Adrenal gland (tissue), 9 donors: ENCODE measurements at regions not wholly inside any gene's neighbourhood (a gene's known extent, or its start where the extent isn't known, plus 50 kb on each side); places are given as distances from the start of the nearest gene placed in this dataset.
"Not testable (repeated sequence)": the region's sequence is repeated elsewhere in the genome, so short reads cannot be mapped to it uniquely, and the experiment has no call there.

Source experiments
- DNase-seq, 7 donors: peaks; one replicate each; pipeline ENCODE4 v3.0.0-alpha.2; 2019 to 2020
- H3K27ac ChIP-seq, 5 donors: fragments of 200-600 bp; sonication (generic) in 4 of 5; 1 replicate in 3 of 5; 2 replicates in 2 of 5; pipeline versions ENCODE4 v1.5.1 to v1.8.0; 2016 to 2020; ENCODE audit warnings: mild to moderate bottlenecking in 1 of 5
- H3K27me3 ChIP-seq: fragments of 200-600 bp; 2 replicates; pipeline ENCODE4 v1.8.0; 2021
- H3K36me3 ChIP-seq, 2 donors: fragments of 200-600 bp; replicated peaks in 1 of 2; 1 replicate in 1 of 2; 2 replicates in 1 of 2; pipeline versions ENCODE4 v1.5.1 to v1.8.0; 2018 to 2022
- H3K4me1 ChIP-seq, 2 donors: fragments of 200-600 bp; replicated peaks in 1 of 2; 1 replicate in 1 of 2; 2 replicates in 1 of 2; pipeline versions ENCODE4 v1.5.1 to v1.8.0; 2018 to 2021
- H3K4me3 ChIP-seq, 4 donors: fragments of 200-600 bp; sonication (generic) in 3 of 4; one replicate each; pipeline ENCODE4 v1.5.1; 2016 to 2018
- H3K9me3 ChIP-seq, 3 donors: fragments of 200-600 bp; sonication (generic) in 1 of 3; replicated peaks in 1 of 3; 1 replicate in 2 of 3; 2 replicates in 1 of 3; pipeline versions ENCODE4 v1.5.1 to v1.8.0; 2016 to 2021
- CTCF ChIP-seq, 6 experiments: fragments of 450-650 bp in 4 of 6; fragments of 200-600 bp in 2 of 6; sonication (generic) in 1 of 6; IDR thresholded peaks; 1 replicate in 5 of 6; 2 replicates in 1 of 6; pipeline versions ENCODE4 v1.5.1 to v1.8.0; 2016 to 2021; ENCODE audit warnings: antibody characterized with exemption in 6 of 6, mild to moderate bottlenecking in 2 of 6, moderate library complexity in 1 of 6
- POLR2A ChIP-seq, 2 donors: fragments of 450-650 bp; IDR thresholded peaks; one replicate each; pipeline ENCODE4 v1.6.1; 2017; ENCODE audit warnings: antibody characterized with exemption in 2 of 2, mild to moderate bottlenecking in 2 of 2, moderate library complexity in 1 of 2
- WGBS, 4 donors: extraction: QIAGEN DNeasy Blood & Tissue Kit in 2 of 4; methylation state at CpG; one replicate each; pipeline versions ENCODE4 v1.1.5 to v1.1.7; 2013 to 2017; 5-methylcytosine and 5-hydroxymethylcytosine counted together
- intact Hi-C, 2 donors: fragments of 100-400 bp; cut with DNase I; formaldehyde crosslinking; loops; one replicate each; pipeline versions ENCODE4 v1.14.1 to v1.15.0; 2022 to 2023
- donor health status: healthy with polysubstance abuse.
- donor health status: Bipolar disorder and iron deficiency.
- donor health status: DM: yes; HTN: yes; CAD: no.
- donor health status: DM: no; HTN: no; CAD: no.
- donor health status: DM: no; HTN: no; CAD: no.

GRCh38 chr15:19974998-19975397 is 566.6 kb downstream of the GOLGA6L6 start:
- H3K4me1 ChIP-seq, result no peaks in the 10 kb centered on the region
- intact Hi-C loops, result no loop called here
- no peak overlapping the region for H3K27ac ChIP-seq
- no peak overlapping the region for H3K4me3 ChIP-seq
- no peaks in the 10 kb centered on the region for H3K9me3 ChIP-seq
- no peaks in the 10 kb centered on the region for H3K27me3 ChIP-seq
- DNase-seq, result no peak
- WGBS, 4 donors, result 63 to 72% (median 69%) methylated on average over 2 of the region's 2 CpGs
- TF ChIP-seq CTCF (IDR thresholded peaks at IDR 0.05) (no peak), POLR2A (IDR thresholded peaks at IDR 0.05) (no peak)
- H3K36me3 ChIP-seq, result no peaks in the 10 kb centered on the region

DNA sequence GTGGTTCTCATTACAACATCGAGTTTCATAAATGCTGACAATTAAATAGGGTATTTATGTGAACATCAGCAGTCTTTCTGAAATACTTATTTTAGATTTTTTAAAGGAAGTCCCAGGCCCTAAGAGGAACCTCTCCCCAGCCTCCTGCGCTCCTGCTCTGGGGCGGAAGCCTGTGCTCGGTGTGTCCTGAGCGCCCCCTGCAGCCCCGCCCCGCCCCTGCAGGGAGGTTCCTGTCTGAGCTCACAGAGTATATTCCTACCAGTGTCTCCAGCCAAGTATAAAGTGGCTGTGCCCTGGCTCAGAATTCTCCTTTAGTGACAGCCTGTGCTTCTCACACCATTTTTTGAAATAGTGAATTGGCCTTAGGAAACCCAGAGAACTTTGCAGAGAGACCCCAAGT is 567.9 kb downstream of the GOLGA6L6 start:
- intact Hi-C loops, result no loop called here
- H3K27me3 ChIP-seq, result no peaks in the 10 kb centered on the region
- TF ChIP-seq CTCF (IDR thresholded peaks at IDR 0.05) (no peak), POLR2A (IDR thresholded peaks at IDR 0.05) (no peak)
- H3K4me3 ChIP-seq, result no peak overlapping the region
- H3K27ac ChIP-seq, result no peak overlapping the region
- no peaks in the 10 kb centered on the region for H3K36me3 ChIP-seq
- no peaks in the 10 kb centered on the region for H3K4me1 ChIP-seq
- DNase-seq, result no peak
- no peaks in the 10 kb centered on the region for H3K9me3 ChIP-seq
- WGBS, 4 donors, result 17 to 42% (median 22%) methylated on average over 5 to 7 of the region's 7 CpGs

DNA sequence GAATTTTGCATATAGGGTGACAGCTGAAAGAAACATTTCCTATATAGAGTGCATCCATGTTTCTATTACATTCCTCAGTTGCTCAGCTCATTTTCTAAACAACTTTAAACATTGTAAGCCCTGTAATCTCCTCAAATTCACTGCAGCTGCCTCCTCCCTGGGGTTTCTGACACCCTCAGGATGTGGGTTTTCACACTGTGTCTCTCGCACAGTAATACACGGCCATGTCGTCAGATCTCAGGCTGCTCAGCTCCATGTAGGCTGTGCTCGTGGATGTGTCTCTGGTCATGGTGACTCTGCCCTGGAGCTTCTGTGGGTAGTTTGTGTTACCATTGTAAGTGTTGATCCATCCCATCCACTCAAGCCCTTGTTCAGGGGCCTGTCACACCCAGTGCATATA is 569.0 kb downstream of the GOLGA6L6 start:
- H3K9me3 ChIP-seq, DNase-seq, intact Hi-C loops, H3K27me3 ChIP-seq, H3K4me3 ChIP-seq, H3K4me1 ChIP-seq, H3K27ac ChIP-seq, H3K36me3 ChIP-seq: not testable (repeated sequence)
- 51 to 71% (median 66%) methylated on average over 4 of the region's 4 CpGs for whole genome bisulfite sequencing, 4 donors

DNA sequence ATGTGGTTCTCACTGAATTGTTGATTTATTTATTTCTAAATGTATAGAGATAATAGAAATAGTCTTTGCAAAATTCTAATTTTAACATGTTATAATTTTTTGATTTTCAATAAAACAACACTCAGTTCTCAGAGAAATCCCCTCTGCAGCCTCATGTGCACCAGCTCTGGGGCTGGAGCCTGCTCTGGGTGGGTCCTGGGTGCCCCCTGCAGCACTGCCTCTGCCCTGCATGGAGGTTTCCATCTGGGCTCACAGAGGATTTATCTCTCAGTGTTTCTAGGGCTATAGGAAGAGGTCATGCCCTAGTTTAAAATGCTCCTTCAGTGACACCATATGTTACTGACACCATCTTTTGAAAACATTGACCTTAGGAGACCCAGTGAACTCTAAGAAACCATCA is 576.0 kb downstream of the GOLGA6L6 start:
- H3K4me1 ChIP-seq, intact Hi-C loops, H3K36me3 ChIP-seq, H3K9me3 ChIP-seq, H3K27ac ChIP-seq, DNase-seq, H3K27me3 ChIP-seq, H3K4me3 ChIP-seq: not testable (repeated sequence)

- H3K4me1 ChIP-seq, H3K9me3 ChIP-seq, intact Hi-C loops, H3K4me3 ChIP-seq, H3K27ac ChIP-seq, H3K36me3 ChIP-seq, DNase-seq, H3K27me3 ChIP-seq: not testable (repeated sequence)
- WGBS, 4 donors, result 49 to 74% (median 54%) methylated on average over 1 of the region's 1 CpG
Observed at GRCh38 chr15:19964480-19964879, 577.1 kb downstream of the GOLGA6L6 start.

GRCh38 chr15:19956124-19956796 is 585.3 kb downstream of the GOLGA6L6 start:
- DNase-seq, result no peak
- TF ChIP-seq CTCF (IDR thresholded peaks at IDR 0.05) (no peak), POLR2A (IDR thresholded peaks at IDR 0.05) (no peak)
- Histone ChIP-seq H3K27me3 (no peaks in the 10 kb centered on the region), H3K36me3 (no peaks in the 10 kb centered on the region), H3K4me1 (no peaks in the 10 kb centered on the region), H3K4me3 (no peak overlapping the region), H3K27ac (no peak overlapping the region), H3K9me3 (no peaks in the 10 kb centered on the region)
- whole genome bisulfite sequencing, 4 donors, result 67 to 78% (median 69%) methylated on average over 4 of the region's 4 CpGs
- intact Hi-C loops, result no loop called here
